ENCODE measurements at regions not wholly inside any gene's neighbourhood (a gene's known extent, or its start where the extent isn't known, plus 50 kb on each side); places are given as distances from the start of the nearest gene placed in this dataset.
"Not testable (repeated sequence)": the region's sequence is repeated elsewhere in the genome, so short reads cannot be mapped to it uniquely, and the experiment has no call there.

DNA sequence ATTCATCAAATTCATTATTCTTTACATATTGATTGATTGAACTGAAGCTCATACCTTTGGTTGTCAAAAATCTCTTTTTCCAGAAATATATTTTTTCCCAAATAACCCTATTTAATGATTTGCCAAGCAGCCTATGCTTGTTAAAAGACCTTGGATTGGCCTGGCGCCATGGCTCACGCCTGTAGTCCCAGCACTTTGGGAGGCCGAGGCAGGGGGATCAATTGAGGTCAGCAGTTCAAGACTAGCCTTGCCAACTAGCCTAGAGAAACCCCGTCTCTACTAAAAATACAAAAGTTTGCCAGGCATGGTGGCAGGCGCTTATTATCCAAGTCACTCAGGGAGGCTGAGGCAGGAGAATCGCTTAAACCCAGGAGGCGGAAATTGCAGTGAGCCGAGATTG lies 165.1 kb upstream of the MGAT4C start:
- no peak for DNase-seq

- DNase-seq: no peak
These were observed 158.0 kb upstream of the MGAT4C start for GRCh38 chr12:86414201-86414600.

- DNase-seq: no peak
These were observed 155.5 kb upstream of the MGAT4C start for GRCh38 chr12:86411710-86412109.

DNA sequence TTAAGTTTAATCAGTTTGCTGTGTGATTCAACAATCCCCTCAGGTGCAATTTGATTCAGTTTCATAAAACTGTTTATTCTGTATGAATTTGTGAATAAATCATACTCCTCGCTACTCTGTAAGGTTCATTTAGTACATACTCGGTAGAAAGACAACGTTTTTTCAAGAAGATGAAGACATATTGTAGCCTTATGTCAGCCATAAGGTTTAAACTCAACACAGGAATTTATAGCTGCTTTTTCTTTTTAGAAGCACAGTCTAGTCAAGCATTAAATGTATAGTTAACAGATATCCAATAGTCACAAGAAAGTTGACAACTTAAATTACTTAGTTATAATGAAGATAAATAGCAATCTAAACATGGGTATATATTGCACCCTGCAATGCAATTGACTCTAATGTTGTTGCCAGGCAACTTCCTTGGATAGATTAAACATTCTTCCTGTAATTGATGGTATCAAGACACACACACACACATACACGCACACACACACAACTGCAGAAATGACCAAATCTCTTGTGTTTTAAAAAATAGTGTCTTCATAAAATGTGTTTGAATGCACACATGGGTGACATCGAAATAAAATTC lies 151.5 kb upstream of the MGAT4C start:
- DNase-seq: no peak

DNA sequence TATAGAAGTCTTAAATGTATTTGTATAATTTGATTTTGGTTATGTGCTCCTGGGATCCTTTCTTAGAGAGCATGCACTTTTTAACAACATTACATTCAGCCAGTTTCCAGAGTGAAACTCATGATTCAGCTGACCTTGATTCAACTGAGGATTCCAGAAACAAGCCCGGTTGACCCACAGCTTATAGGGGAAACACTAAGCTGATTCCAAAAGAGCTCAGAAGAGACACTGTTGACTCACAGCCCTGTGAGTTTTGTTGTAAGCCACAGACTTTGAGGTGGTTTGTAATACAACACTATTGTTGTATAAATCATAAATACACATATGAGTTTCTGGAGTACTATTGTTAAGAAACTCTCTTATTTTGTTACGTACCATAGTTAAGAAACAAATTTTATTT lies 133.8 kb upstream of the MGAT4C start:
- DNase-seq: peak in 1 of 3 donors; percentile 5

GRCh38 chr12:86387591-86388145 lies 131.5 kb upstream of the MGAT4C start:
- DNase-seq: no peak

DNA sequence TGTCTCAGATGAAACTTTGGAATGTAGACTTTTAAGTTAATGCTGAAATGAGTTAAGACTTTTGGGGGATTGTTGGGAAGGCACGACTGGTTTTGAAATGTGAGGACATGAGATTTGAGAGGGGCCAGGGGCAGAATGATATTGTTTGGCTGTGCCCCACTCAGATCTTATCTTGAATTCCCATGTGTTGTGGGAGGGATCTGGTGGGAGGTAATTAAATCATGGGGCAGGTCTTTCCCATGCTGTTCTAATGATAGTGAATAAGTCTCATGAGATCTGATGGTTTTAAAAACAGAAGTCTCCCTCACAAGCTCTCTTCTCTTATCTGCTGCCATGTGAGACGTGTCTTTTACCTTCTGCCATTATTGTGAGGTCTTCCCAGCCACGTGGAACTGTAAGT lies 127.6 kb upstream of the MGAT4C start:
- DNase-seq: not testable (repeated sequence)

DNA sequence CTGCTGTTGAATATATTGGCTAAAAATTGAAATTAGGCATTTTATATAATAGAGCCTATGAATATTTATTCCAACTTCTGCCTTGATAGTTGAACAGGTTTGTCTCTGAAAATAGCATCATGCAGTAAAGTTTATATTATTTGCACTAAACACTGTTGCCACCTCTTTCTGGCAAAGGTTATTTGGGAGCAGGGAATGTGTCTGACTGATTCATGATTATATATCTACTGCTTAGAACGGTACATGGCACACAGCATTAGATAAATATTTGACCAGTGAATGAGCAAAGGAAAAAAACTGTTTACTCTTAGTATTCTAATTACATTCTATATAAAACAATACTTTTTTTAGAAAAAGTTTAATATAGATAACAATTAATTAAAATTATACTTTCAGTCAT lies 123.1 kb upstream of the MGAT4C start:
- no peak for DNase-seq

GRCh38 chr12:86376052-86376451 lies 119.9 kb upstream of the MGAT4C start:
- no peak for DNase-seq

DNA sequence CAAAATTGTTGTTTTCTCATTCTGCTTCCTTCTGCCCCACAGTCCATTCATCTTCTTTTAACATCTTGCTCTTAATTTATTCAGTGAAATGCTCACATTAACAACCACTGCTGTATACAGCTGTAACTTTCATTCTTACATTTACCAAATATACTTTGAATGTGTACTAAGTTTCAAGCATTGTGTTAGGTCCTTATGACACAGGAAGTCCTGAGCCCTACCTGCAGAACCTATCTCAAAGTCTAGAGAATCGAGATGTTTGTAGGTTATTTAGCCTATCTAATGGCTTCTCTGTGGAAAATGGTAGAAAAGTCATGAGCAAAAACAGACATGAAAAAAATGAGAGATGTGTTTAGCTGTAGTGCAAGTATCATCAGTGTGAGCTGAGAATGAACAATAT lies 117.6 kb upstream of the MGAT4C start:
- no peak for DNase-seq

GRCh38 chr12:86367137-86367536 lies 110.9 kb upstream of the MGAT4C start:
- no peak for DNase-seq

- DNase-seq: no peak
These were observed 93.0 kb upstream of the MGAT4C start for GRCh38 chr12:86349196-86349595.

GRCh38 chr12:86333955-86334522 lies 77.8 kb upstream of the MGAT4C start:
- no peak for DNase-seq

DNA sequence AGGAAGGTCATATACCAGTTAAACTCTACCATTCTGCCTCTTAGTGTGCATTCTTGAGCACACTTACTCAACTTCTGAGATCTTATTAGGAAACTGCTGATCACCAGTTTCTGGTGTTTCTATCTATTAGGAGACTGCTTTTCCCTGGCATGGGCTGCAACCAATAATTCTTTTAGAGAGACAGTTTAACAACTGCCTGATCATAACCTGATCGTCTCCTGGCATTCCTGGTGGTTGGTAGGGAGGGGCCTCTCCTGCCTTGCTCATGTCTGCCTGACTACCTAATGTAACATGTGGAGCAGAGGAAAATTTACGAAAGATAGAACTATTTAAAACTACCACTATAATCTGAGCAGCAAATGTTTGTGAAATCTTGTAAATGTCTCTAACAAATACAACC lies 75.3 kb upstream of the MGAT4C start:
- no peak for DNase-seq

DNA sequence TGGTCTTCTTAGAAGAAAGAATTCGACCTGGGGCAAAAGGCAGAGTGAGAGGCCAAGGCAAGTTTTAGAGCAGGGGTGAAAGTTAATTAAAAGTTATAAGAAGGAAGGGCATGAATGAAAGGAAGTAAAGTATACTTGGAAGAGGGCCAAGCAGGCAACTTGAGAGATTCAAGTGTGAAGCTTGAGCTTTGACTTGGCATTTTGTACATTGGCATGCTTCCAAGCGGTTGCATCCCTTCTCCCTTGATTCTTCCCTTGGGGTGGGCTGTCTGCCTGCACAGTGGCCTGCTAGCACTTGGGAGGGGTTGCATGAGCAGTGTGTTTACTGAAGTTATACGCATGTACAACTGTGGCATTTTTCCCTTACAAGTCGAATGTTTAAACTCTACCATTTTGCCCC lies 74.8 kb upstream of the MGAT4C start:
- no peak for DNase-seq

DNA sequence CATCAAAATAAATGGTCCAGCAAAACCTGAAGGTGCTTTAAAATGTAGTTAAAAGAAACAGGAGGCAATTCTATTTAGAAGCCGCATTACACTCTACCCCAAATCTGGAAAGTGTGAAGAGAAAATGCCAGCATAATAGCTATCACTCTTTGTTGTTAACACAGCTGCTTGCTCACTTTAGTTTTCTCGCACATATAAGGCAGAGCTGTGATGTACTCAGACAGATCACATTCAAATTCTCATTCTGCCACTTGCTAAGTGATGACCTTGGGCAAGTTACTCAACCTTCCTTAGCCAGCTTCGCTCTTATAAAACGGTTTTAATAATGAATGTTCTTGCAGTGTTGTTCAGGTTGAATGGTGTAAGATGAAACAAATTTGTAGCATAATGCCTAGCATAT lies 56.0 kb upstream of the MGAT4C start:
- no peak for DNase-seq
